H1 (cell line): ENCODE measurements at regions not wholly inside any gene's neighbourhood (a gene's known extent, or its start where the extent isn't known, plus 50 kb on each side); places are given as distances from the start of the nearest gene placed in this dataset.

Source experiments
- RBBP5 ChIP-seq: IDR thresholded peaks from 2 replicates; pipeline ENCODE4 v1.7.1; 2012; ENCODE audit warnings: low read depth, mild to moderate bottlenecking, inconsistent platforms, low read length, moderate library complexity, borderline replicate concordance
- TF ChIP-seq, protein P1 (sequence below): IDR thresholded peaks from 2 replicates; pipeline ENCODE4 v1.6.1; 2012; ENCODE audit warnings: low read length, inconsistent platforms

DNA sequence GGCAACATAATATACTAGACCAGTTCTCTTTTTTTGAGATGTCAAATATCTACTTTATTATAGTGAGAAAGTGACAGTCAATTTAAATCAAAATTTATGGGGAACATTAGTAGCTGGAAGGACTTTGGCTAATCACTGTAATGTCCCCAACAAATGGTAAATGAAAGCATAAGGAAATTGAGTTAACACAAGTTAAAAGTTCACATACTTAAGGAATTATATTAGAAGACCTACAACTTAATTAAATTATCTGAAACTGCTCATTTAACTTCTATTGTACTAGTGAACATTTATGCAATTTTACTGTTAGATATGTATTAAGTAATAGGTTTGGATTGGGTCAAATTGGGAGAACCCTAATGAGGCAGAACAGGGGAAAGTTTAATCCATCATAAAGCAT is 160.3 kb upstream of the TENM3 start (continued):
- TF ChIP-seq, protein P1, sequence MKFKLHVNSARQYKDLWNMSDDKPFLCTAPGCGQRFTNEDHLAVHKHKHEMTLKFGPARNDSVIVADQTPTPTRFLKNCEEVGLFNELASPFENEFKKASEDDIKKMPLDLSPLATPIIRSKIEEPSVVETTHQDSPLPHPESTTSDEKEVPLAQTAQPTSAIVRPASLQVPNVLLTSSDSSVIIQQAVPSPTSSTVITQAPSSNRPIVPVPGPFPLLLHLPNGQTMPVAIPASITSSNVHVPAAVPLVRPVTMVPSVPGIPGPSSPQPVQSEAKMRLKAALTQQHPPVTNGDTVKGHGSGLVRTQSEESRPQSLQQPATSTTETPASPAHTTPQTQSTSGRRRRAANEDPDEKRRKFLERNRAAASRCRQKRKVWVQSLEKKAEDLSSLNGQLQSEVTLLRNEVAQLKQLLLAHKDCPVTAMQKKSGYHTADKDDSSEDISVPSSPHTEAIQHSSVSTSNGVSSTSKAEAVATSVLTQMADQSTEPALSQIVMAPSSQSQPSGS, result no peak
- TF ChIP-seq RBBP5, result no peak
